GM10266 (cell line): ENCODE measurements at regions not wholly inside any gene's neighbourhood (a gene's known extent, or its start where the extent isn't known, plus 50 kb on each side); places are given as distances from the start of the nearest gene placed in this dataset.

ENCODE experiments used
- DNase-seq: peaks from one replicate; pipeline ENCODE4 v3.0.0; 2012; ENCODE audit errors: extremely low spot score
- TF ChIP-seq, protein P1 (sequence below): IDR thresholded peaks from 2 replicates; pipeline ENCODE4 v1.5.1; 2012; ENCODE audit warnings: mild to moderate bottlenecking, low read depth; ENCODE audit not compliant: control insufficient read depth, insufficient read depth; ENCODE audit errors: missing control alignments

DNA sequence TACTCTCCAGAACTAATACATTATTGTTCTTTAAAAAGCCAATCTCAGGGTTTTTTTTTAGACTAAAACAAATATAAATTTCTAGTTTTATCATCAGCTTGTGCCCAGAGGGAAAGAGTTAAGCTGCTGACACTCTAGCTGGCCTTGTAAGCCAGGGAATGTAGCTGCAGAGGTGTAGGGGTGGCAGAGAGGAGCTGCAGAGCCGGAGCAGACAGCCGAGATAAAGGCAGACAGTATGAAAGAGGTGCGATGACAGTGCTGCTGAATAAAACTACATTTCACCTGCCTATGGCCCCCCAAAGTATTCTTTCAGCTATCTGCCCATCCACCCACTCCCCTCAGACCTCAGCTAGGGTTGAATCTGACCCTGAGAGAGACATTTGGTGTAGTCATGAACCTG, 653.7 kb upstream of the ZWINT start:
- DNase-seq, result no peak
- TF ChIP-seq, protein P1, sequence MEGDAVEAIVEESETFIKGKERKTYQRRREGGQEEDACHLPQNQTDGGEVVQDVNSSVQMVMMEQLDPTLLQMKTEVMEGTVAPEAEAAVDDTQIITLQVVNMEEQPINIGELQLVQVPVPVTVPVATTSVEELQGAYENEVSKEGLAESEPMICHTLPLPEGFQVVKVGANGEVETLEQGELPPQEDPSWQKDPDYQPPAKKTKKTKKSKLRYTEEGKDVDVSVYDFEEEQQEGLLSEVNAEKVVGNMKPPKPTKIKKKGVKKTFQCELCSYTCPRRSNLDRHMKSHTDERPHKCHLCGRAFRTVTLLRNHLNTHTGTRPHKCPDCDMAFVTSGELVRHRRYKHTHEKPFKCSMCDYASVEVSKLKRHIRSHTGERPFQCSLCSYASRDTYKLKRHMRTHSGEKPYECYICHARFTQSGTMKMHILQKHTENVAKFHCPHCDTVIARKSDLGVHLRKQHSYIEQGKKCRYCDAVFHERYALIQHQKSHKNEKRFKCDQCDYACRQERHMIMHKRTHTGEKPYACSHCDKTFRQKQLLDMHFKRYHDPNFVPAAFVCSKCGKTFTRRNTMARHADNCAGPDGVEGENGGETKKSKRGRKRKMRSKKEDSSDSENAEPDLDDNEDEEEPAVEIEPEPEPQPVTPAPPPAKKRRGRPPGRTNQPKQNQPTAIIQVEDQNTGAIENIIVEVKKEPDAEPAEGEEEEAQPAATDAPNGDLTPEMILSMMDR, result no peak

DNA sequence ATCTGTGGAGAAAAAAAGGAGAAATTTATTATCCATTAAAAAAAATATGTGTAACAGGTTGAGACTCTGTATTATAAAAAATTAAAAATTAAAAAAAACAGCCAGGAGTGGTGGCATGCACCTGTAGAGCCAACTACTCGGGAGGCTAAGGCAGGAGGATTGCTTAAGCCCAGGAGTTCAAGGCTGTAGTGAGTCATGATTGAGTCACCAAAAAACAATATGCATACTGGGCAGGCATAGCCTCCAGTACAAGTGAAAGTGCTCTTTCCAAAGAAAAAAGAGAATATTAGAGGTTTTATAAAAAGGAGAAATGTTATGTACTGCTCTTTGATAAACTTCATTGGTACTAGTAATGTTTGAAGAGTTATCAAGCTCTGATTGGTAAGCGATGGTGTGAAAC, 647.1 kb upstream of the ZWINT start:
- TF ChIP-seq, protein P1, result no peak
- DNase-seq, result no peak

DNA sequence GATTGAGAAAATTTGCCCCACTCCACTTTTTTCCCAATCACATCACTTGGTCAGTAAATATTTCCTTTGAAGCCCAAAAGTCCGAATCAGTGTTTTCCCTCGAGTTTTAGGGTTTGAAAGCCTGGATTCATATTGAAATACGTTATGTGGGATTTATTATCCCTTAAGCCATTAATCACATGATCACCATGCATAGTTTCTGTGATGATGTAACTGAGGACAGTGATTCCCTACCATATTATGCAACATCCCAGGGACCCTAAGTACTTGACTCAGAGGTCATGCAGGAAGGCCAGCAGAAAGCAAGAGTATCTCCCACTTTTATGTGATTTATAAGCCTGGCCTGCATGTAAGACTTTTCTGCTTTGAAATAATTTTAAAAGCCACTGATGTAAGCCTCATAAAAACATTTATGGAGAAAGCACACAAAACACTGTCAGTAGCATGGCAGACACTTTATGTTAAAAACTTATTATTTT, 630.6 kb upstream of the ZWINT start:
- no peak for DNase-seq
- TF ChIP-seq, protein P1, result no peak

DNA sequence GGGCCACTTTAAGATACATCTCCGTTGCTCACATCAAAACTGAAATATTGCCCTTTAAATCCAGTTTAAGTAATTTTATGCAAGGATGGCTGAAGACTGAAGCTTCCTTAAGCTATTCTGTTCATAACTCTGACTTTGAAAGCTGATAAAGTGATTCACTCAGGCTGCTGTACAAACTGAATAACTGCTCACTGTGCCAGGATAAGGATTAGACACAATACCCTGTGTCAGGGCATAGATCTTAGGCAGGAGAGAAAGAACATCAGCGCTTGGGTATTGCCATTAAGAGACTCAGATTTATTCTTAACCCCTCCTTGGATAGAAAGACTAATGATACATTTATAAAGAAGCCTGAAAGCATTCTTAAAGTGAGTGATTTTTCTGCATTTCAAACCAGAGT, 614.5 kb upstream of the ZWINT start:
- TF ChIP-seq, protein P1, result no peak
- no peak for DNase-seq

DNA sequence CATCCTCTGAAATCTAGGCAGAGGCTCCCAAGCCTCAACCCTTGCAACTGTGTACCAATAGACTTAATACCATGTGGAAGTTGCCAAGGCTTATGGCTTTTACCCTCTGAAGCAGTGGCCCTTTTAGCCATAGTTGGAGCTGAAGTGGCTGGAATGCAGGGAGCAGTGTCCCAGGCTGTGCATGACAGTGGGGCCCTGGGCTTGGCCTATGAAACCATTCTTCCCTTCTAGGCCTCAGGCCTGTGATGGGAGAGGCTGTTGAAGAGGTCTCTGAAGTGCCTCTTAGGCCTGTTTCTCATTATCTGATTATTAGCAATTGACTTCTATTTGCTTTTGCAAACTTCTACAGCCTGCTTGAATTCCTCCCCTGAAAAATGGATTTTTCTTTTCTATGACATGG, 612.7 kb upstream of the ZWINT start:
- DNase-seq, result no peak

DNA sequence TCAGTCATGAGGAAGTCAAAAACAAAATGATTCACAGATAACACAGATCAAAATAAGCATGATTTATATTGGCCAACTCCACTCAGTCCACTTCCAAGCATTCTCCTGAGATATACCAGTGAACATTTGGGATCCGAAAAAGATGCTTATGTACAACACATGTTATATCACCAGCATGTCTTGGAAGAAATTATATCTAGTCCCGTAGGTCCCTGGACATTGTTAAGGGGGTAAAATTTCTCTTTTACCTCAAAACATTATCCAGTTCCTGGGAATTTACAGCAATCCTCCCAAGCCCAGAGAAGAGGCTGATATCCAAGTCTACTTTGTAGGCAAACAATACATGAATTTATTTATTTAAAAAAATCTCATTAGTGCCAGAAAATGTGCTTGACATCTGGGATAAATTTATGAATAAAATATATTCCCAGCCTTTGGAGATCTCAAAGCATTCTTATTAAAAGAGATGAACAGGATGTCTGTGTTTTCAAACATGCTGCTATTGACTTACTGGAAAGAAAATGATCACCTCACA, 582.2 kb upstream of the ZWINT start:
- TF ChIP-seq, protein P1, result no peak
- no peak for DNase-seq

More for the DNA sequence above, 612.7 kb upstream of the ZWINT start:
- TF ChIP-seq, protein P1, result no peak

DNA sequence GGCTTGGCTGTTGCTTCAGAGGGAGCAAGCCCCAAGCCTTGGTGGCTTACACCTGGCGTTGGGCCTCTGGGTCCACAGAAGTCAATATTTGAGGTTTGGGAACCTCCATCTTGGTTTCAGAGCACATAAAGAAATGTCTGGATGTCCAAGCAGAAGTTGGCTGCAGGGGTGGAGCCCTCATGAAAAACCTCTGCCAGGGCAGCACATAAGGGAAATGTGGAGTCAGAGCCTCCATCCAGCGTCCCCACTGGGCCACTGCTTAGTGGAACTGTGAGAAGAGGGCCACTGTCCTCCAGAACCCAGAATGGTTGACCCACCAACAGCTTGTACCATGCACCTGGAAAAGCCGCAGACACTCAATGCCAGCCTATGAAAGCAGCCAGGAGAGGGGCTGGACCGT, 573.5 kb upstream of the ZWINT start:
- DNase-seq, result no peak
- TF ChIP-seq, protein P1, result no peak
